CD4-positive, alpha-beta T cell (primary cell): ENCODE measurements at regions not wholly inside any gene's neighbourhood (a gene's known extent, or its start where the extent isn't known, plus 50 kb on each side); places are given as distances from the start of the nearest gene placed in this dataset.

Experiments
- ATAC-seq: fragments of 200-7000 bp; cut with Tn5 transposase; one replicate; pipeline ENCODE4 v1.10.0; 2022; ENCODE audit warnings: mild to moderate bottlenecking; ENCODE audit not compliant: poor library complexity
- CTCF ChIA-PET: fragments of 350-600 bp; sonication (Branson Sonifier 250); formaldehyde crosslinking; loops from one replicate; lab custom pipeline; 2021; ENCODE audit warnings: antibody characterized with exemption, inconsistent platforms; lab: Charles Lee
- POLR2A ChIA-PET: fragments of 350-600 bp; sonication (Branson Sonifier 250); formaldehyde crosslinking; loops from one replicate; lab custom pipeline; 2021; ENCODE audit warnings: antibody characterized with exemption, inconsistent platforms; lab: Charles Lee
- DNase-seq, 14 experiments: peaks; one replicate each; pipeline ENCODE4 v3.0.0-alpha.2; 2013 to 2020; ENCODE audit warnings: mixed read lengths in 2 of 14
- H3K27ac ChIP-seq, 2 donors: one replicate each; pipeline versions ENCODE4 v1.5.1 to v1.7.0; 2013; ENCODE audit warnings: low read length in 2 of 2, low read depth in 1 of 2, mild to moderate bottlenecking in 1 of 2
- H3K27me3 ChIP-seq, 2 experiments: 1 replicate in 1 of 2; 2 replicates in 1 of 2; pipeline versions ENCODE4 v1.6.1 to v1.7.0; 2013; ENCODE audit warnings: low read length in 2 of 2, control low read depth in 1 of 2, mild to moderate bottlenecking in 1 of 2, moderate library complexity in 1 of 2; ENCODE audit not compliant: insufficient read depth in 2 of 2, control insufficient read depth in 1 of 2
- H3K36me3 ChIP-seq: one replicate; pipeline ENCODE4 v1.6.1; 2013; ENCODE audit warnings: low read length, control low read depth; ENCODE audit not compliant: insufficient read depth
- H3K4me1 ChIP-seq: one replicate; pipeline ENCODE4 v1.6.1; 2013; ENCODE audit warnings: low read length, control low read depth; ENCODE audit not compliant: insufficient read depth
- H3K4me3 ChIP-seq: one replicate; pipeline ENCODE4 v1.5.1; 2013; ENCODE audit warnings: mild to moderate bottlenecking, low read length, moderate library complexity
- H3K9me3 ChIP-seq, 2 experiments: 1 replicate in 1 of 2; 2 replicates in 1 of 2; pipeline versions ENCODE4 v1.6.1 to v1.7.0; 2013; ENCODE audit warnings: low read length in 2 of 2, mild to moderate bottlenecking in 2 of 2, control low read depth in 1 of 2, moderate library complexity in 1 of 2; ENCODE audit not compliant: control insufficient read depth in 1 of 2, insufficient read depth in 1 of 2
- H3K27ac Mint-ChIP-seq: one replicate; pipeline ENCODE4 v1.8.0; 2020; ENCODE audit warnings: mixed read lengths
- H3K27me3 Mint-ChIP-seq: one replicate; pipeline ENCODE4 v1.8.0; 2021; ENCODE audit warnings: mixed read lengths
- H3K36me3 Mint-ChIP-seq: one replicate; pipeline ENCODE4 v1.8.0; 2021; ENCODE audit warnings: low read depth, mixed read lengths
- H3K4me1 Mint-ChIP-seq: one replicate; pipeline ENCODE4 v1.8.0; 2021; ENCODE audit warnings: low read depth, mixed read lengths
- H3K4me3 Mint-ChIP-seq: one replicate; pipeline ENCODE4 v1.8.0; 2020; ENCODE audit warnings: mild to moderate bottlenecking, mixed read lengths
- H3K9me3 Mint-ChIP-seq: one replicate; pipeline ENCODE4 v1.8.0; 2020; ENCODE audit warnings: mixed read lengths
- CTCF ChIP-seq: fragments of 200-600 bp; IDR thresholded peaks from one replicate; pipeline ENCODE4 v1.8.0; 2022; ENCODE audit warnings: antibody characterized with exemption, mild to moderate bottlenecking
- intact Hi-C, 2 experiments: fragments of 100-400 bp; cut with DNase I in 1 of 2; cut with micrococcal nuclease in 1 of 2; formaldehyde crosslinking; loops; one replicate each; pipeline versions ENCODE4 v1.15.1 to v1.9.0; 2023 to 2025; cut with DNase I, micrococcal nuclease

GRCh38 chr6:12414096-12414675, 124.0 kb downstream of the EDN1 start:
- CTCF ChIA-PET, result no interaction called here
- TF ChIP-seq CTCF, result no peak

GRCh38 chr6:12415980-12416598, 125.9 kb downstream of the EDN1 start:
- H3K4me3 ChIP-seq, result no peak overlapping the region
- ATAC-seq (no peak), DNase-seq (no peak)
- H3K27me3 ChIP-seq, result no peaks in the 10 kb centered on the region
- Mint-ChIP-seq H3K36me3 (no peaks in the 10 kb centered on the region), H3K27me3 (peaks cover 5% of the 10 kb centered on the region), H3K27ac (no peak overlapping the region), H3K4me1 (no peaks in the 10 kb centered on the region), H3K4me3 (no peak overlapping the region), H3K9me3 (peaks cover 1% of the 10 kb centered on the region)
- H3K9me3 ChIP-seq, result no peaks in the 10 kb centered on the region
- no peak for TF ChIP-seq CTCF
- no peaks in the 10 kb centered on the region for H3K36me3 ChIP-seq
- H3K4me1 ChIP-seq, result no peaks in the 10 kb centered on the region
- CTCF ChIA-PET, result no interaction called here
- intact Hi-C loops, result no loop called here
- no peak overlapping the region for H3K27ac ChIP-seq
- POLR2A ChIA-PET, result no interaction called here

More at GRCh38 chr6:12414096-12414675, 124.0 kb downstream of the EDN1 start:
- Histone ChIP-seq H3K4me3 (no peak overlapping the region), H3K36me3 (no peaks in the 10 kb centered on the region), H3K9me3 (no peaks in the 10 kb centered on the region), H3K27ac (no peak overlapping the region), H3K27me3 (no peaks in the 10 kb centered on the region), H3K4me1 (no peaks in the 10 kb centered on the region)
- Mint-ChIP-seq H3K9me3 (peaks cover 1% of the 10 kb centered on the region), H3K27ac (no peak overlapping the region), H3K4me3 (no peak overlapping the region), H3K36me3 (no peaks in the 10 kb centered on the region), H3K4me1 (no peaks in the 10 kb centered on the region), H3K27me3 (peaks cover 7% of the 10 kb centered on the region)
- no peak for DNase-seq
- intact Hi-C loops, result no loop called here
- ATAC-seq, result no peak
- POLR2A ChIA-PET, result no interaction called here

- no peaks in the 10 kb centered on the region for H3K4me1 ChIP-seq
- peaks cover 1% of the 10 kb centered on the region for H3K9me3 Mint-ChIP-seq
- ChIA-PET POLR2A (no interaction called here), CTCF (no interaction called here)
- no peaks in the 10 kb centered on the region for H3K9me3 ChIP-seq
- H3K36me3 ChIP-seq, result no peaks in the 10 kb centered on the region
- no peak overlapping the region for H3K27ac ChIP-seq
- no peaks in the 10 kb centered on the region for H3K4me1 Mint-ChIP-seq
- intact Hi-C loops, result no loop called here
- peaks cover 11% of the 10 kb centered on the region for H3K27me3 Mint-ChIP-seq
- H3K4me3 ChIP-seq, result no peak overlapping the region
- ATAC-seq, result no peak
- no peak overlapping the region for H3K4me3 Mint-ChIP-seq
- H3K27me3 ChIP-seq, result no peaks in the 10 kb centered on the region
- no peak for DNase-seq
- H3K36me3 Mint-ChIP-seq, result no peaks in the 10 kb centered on the region
- H3K27ac Mint-ChIP-seq, result no peak overlapping the region
- TF ChIP-seq CTCF, result no peak
Measured at GRCh38 chr6:12417191-12417590, 127.0 kb downstream of the EDN1 start.
